ENCODE measurements at regions not wholly inside any gene's neighbourhood (a gene's known extent, or its start where the extent isn't known, plus 50 kb on each side); places are given as distances from the start of the nearest gene placed in this dataset.

GRCh38 chr3:31225923-31226322, 306.8 kb upstream of the STT3B start:
- TF ChIP-seq GATA3 (IDR thresholded peaks at IDR 0.05; ENCODE audit: low read depth, low read length) (no peak), GATA2 (IDR thresholded peaks at IDR 0.05; ENCODE audit: low read depth, low read length) (no peak)

Measured in SH-SY5Y (cell line).